ENCODE measurements at regions not wholly inside any gene's neighbourhood (a gene's known extent, or its start where the extent isn't known, plus 50 kb on each side); places are given as distances from the start of the nearest gene placed in this dataset.

DNA sequence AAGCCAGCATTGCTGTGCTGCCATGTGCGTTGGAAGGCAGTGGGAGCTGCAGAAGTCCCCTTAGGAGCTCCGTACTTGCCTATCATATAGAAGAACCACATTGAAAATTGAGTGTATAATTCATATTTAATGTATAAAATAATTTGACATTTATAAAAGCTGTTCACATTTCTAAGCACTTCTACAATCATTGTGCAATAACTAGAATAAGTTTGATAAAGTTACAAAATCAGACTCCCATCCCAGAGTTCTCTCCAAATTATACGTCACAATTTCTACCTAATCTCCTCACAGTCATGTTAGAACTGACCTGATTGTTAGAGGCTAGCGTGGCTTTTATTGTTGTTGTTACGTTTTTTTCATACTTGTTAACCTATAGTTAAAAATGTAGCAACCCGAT is 123.5 kb upstream of the ZNF366 start (continued):
- TF ChIP-seq, protein P1, sequence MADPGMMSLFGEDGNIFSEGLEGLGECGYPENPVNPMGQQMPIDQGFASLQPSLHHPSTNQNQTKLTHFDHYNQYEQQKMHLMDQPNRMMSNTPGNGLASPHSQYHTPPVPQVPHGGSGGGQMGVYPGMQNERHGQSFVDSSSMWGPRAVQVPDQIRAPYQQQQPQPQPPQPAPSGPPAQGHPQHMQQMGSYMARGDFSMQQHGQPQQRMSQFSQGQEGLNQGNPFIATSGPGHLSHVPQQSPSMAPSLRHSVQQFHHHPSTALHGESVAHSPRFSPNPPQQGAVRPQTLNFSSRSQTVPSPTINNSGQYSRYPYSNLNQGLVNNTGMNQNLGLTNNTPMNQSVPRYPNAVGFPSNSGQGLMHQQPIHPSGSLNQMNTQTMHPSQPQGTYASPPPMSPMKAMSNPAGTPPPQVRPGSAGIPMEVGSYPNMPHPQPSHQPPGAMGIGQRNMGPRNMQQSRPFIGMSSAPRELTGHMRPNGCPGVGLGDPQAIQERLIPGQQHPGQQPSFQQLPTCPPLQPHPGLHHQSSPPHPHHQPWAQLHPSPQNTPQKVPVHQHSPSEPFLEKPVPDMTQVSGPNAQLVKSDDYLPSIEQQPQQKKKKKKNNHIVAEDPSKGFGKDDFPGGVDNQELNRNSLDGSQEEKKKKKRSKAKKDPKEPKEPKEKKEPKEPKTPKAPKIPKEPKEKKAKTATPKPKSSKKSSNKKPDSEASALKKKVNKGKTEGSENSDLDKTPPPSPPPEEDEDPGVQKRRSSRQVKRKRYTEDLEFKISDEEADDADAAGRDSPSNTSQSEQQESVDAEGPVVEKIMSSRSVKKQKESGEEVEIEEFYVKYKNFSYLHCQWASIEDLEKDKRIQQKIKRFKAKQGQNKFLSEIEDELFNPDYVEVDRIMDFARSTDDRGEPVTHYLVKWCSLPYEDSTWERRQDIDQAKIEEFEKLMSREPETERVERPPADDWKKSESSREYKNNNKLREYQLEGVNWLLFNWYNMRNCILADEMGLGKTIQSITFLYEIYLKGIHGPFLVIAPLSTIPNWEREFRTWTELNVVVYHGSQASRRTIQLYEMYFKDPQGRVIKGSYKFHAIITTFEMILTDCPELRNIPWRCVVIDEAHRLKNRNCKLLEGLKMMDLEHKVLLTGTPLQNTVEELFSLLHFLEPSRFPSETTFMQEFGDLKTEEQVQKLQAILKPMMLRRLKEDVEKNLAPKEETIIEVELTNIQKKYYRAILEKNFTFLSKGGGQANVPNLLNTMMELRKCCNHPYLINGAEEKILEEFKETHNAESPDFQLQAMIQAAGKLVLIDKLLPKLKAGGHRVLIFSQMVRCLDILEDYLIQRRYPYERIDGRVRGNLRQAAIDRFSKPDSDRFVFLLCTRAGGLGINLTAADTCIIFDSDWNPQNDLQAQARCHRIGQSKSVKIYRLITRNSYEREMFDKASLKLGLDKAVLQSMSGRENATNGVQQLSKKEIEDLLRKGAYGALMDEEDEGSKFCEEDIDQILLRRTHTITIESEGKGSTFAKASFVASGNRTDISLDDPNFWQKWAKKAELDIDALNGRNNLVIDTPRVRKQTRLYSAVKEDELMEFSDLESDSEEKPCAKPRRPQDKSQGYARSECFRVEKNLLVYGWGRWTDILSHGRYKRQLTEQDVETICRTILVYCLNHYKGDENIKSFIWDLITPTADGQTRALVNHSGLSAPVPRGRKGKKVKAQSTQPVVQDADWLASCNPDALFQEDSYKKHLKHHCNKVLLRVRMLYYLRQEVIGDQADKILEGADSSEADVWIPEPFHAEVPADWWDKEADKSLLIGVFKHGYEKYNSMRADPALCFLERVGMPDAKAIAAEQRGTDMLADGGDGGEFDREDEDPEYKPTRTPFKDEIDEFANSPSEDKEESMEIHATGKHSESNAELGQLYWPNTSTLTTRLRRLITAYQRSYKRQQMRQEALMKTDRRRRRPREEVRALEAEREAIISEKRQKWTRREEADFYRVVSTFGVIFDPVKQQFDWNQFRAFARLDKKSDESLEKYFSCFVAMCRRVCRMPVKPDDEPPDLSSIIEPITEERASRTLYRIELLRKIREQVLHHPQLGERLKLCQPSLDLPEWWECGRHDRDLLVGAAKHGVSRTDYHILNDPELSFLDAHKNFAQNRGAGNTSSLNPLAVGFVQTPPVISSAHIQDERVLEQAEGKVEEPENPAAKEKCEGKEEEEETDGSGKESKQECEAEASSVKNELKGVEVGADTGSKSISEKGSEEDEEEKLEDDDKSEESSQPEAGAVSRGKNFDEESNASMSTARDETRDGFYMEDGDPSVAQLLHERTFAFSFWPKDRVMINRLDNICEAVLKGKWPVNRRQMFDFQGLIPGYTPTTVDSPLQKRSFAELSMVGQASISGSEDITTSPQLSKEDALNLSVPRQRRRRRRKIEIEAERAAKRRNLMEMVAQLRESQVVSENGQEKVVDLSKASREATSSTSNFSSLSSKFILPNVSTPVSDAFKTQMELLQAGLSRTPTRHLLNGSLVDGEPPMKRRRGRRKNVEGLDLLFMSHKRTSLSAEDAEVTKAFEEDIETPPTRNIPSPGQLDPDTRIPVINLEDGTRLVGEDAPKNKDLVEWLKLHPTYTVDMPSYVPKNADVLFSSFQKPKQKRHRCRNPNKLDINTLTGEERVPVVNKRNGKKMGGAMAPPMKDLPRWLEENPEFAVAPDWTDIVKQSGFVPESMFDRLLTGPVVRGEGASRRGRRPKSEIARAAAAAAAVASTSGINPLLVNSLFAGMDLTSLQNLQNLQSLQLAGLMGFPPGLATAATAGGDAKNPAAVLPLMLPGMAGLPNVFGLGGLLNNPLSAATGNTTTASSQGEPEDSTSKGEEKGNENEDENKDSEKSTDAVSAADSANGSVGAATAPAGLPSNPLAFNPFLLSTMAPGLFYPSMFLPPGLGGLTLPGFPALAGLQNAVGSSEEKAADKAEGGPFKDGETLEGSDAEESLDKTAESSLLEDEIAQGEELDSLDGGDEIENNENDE (IDR thresholded peaks at IDR 0.05; ENCODE audit: insufficient replicate concordance, low read length) = no peak
- no peak for TF ChIP-seq CBX8 (IDR thresholded peaks at IDR 0.05; ENCODE audit: borderline replicate concordance, low read depth, low read length)
- no peak for TF ChIP-seq SP1 (IDR thresholded peaks at IDR 0.05; ENCODE audit: low read depth, low read length)
- TF ChIP-seq RFX5 (IDR thresholded peaks at IDR 0.05; ENCODE audit: borderline replicate concordance, low read depth, low read length) = no peak
- TF ChIP-seq, protein P2, sequence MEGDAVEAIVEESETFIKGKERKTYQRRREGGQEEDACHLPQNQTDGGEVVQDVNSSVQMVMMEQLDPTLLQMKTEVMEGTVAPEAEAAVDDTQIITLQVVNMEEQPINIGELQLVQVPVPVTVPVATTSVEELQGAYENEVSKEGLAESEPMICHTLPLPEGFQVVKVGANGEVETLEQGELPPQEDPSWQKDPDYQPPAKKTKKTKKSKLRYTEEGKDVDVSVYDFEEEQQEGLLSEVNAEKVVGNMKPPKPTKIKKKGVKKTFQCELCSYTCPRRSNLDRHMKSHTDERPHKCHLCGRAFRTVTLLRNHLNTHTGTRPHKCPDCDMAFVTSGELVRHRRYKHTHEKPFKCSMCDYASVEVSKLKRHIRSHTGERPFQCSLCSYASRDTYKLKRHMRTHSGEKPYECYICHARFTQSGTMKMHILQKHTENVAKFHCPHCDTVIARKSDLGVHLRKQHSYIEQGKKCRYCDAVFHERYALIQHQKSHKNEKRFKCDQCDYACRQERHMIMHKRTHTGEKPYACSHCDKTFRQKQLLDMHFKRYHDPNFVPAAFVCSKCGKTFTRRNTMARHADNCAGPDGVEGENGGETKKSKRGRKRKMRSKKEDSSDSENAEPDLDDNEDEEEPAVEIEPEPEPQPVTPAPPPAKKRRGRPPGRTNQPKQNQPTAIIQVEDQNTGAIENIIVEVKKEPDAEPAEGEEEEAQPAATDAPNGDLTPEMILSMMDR (IDR thresholded peaks at IDR 0.05; ENCODE audit: control extremely low read depth in 1 of 3, insufficient read depth in 1 of 3, low read depth in 1 of 3, low read length in 3 of 3) = no peak
- no peak for TF ChIP-seq SIN3A (conservative IDR thresholded peaks at IDR 0.05 in 1 of 2, IDR thresholded peaks at IDR 0.05 in 1 of 2; ENCODE audit: low read depth in 1 of 2, low read length in 2 of 2)
- TF ChIP-seq CREB1 (IDR thresholded peaks at IDR 0.05) = no peak
- no peak for TF ChIP-seq E2F6 (IDR thresholded peaks at IDR 0.05)
- TF ChIP-seq SUZ12 (IDR thresholded peaks at IDR 0.05; ENCODE audit: low read length) = no peak

Data from H1 (cell line).